ENCODE measurements at regions not wholly inside any gene's neighbourhood (a gene's known extent, or its start where the extent isn't known, plus 50 kb on each side); places are given as distances from the start of the nearest gene placed in this dataset.

- Histone ChIP-seq H2AFZ (ENCODE audit: low read depth) (no peak overlapping the region), H3K27me3 (ENCODE audit: insufficient read depth, low read depth) (no peaks in the 10 kb centered on the region), H3K79me2 (ENCODE audit: insufficient read depth, low read depth) (no peaks in the 10 kb centered on the region), H3K27ac (no peak overlapping the region), H3K4me2 (no peak overlapping the region), H3K36me3 (ENCODE audit: insufficient read depth) (no peaks in the 10 kb centered on the region), H3K4me1 (ENCODE audit: low read depth, poor library complexity, severe bottlenecking) (no peaks in the 10 kb centered on the region), H4K20me1 (ENCODE audit: insufficient read depth) (no peaks in the 10 kb centered on the region), H3K4me3 (IDR thresholded peaks at IDR 0.05; ENCODE audit: insufficient read depth, low read depth, low read length) (no peak overlapping the region), H3K9ac (no peak overlapping the region)
- TF ChIP-seq CTCF (conservative IDR thresholded peaks at IDR 0.05; ENCODE audit: low read depth, low read length), result no peak
Measured at GRCh38 chr3:187903697-187904096, 158.4 kb upstream of the BCL6 start.

GRCh38 chr3:187906416-187906815, 161.1 kb upstream of the BCL6 start:
- Histone ChIP-seq H3K36me3 (ENCODE audit: insufficient read depth) (no peaks in the 10 kb centered on the region), H3K9ac (no peak overlapping the region), H3K79me2 (ENCODE audit: insufficient read depth, low read depth) (no peaks in the 10 kb centered on the region), H3K4me3 (IDR thresholded peaks at IDR 0.05; ENCODE audit: insufficient read depth, low read depth, low read length) (no peak overlapping the region), H3K27ac (no peak overlapping the region), H3K4me2 (no peak overlapping the region), H4K20me1 (ENCODE audit: insufficient read depth) (no peaks in the 10 kb centered on the region), H3K4me1 (ENCODE audit: low read depth, poor library complexity, severe bottlenecking) (no peaks in the 10 kb centered on the region), H3K27me3 (ENCODE audit: insufficient read depth, low read depth) (no peaks in the 10 kb centered on the region), H2AFZ (ENCODE audit: low read depth) (no peak overlapping the region)
- no peak for TF ChIP-seq CTCF (conservative IDR thresholded peaks at IDR 0.05; ENCODE audit: low read depth, low read length)

- H3K9ac ChIP-seq, result no peak overlapping the region
- no peak for TF ChIP-seq CTCF (conservative IDR thresholded peaks at IDR 0.05; ENCODE audit: low read depth, low read length)
- H3K4me3 ChIP-seq (IDR thresholded peaks at IDR 0.05; ENCODE audit: insufficient read depth, low read depth, low read length), result no peak overlapping the region
- no peaks in the 10 kb centered on the region for H3K27me3 ChIP-seq (ENCODE audit: insufficient read depth, low read depth)
- H3K4me1 ChIP-seq (ENCODE audit: low read depth, poor library complexity, severe bottlenecking), result no peaks in the 10 kb centered on the region
- H2AFZ ChIP-seq (ENCODE audit: low read depth), result no peak overlapping the region
- H3K4me2 ChIP-seq, result no peak overlapping the region
- no peak overlapping the region for H3K27ac ChIP-seq
- no peaks in the 10 kb centered on the region for H3K79me2 ChIP-seq (ENCODE audit: insufficient read depth, low read depth)
- no peaks in the 10 kb centered on the region for H3K36me3 ChIP-seq (ENCODE audit: insufficient read depth)
- H4K20me1 ChIP-seq (ENCODE audit: insufficient read depth), result no peaks in the 10 kb centered on the region
Measured at GRCh38 chr3:187906920-187907319, 161.7 kb upstream of the BCL6 start.

GRCh38 chr3:187909866-187910265, 164.6 kb upstream of the BCL6 start:
- Histone ChIP-seq H4K20me1 (ENCODE audit: insufficient read depth) (no peaks in the 10 kb centered on the region), H3K9ac (no peak overlapping the region), H3K79me2 (ENCODE audit: insufficient read depth, low read depth) (no peaks in the 10 kb centered on the region), H3K4me3 (IDR thresholded peaks at IDR 0.05; ENCODE audit: insufficient read depth, low read depth, low read length) (no peak overlapping the region), H3K27ac (no peak overlapping the region), H3K36me3 (ENCODE audit: insufficient read depth) (no peaks in the 10 kb centered on the region), H2AFZ (ENCODE audit: low read depth) (no peak overlapping the region), H3K4me1 (ENCODE audit: low read depth, poor library complexity, severe bottlenecking) (no peaks in the 10 kb centered on the region), H3K27me3 (ENCODE audit: insufficient read depth, low read depth) (no peaks in the 10 kb centered on the region), H3K4me2 (no peak overlapping the region)
- no peak for TF ChIP-seq CTCF (conservative IDR thresholded peaks at IDR 0.05; ENCODE audit: low read depth, low read length)

GRCh38 chr3:187912007-187912406, 166.7 kb upstream of the BCL6 start:
- H3K27me3 ChIP-seq (ENCODE audit: insufficient read depth, low read depth), result no peaks in the 10 kb centered on the region
- TF ChIP-seq CTCF (conservative IDR thresholded peaks at IDR 0.05; ENCODE audit: low read depth, low read length), result no peak
- H3K36me3 ChIP-seq (ENCODE audit: insufficient read depth), result no peaks in the 10 kb centered on the region
- no peak overlapping the region for H3K4me2 ChIP-seq
- H4K20me1 ChIP-seq (ENCODE audit: insufficient read depth), result no peaks in the 10 kb centered on the region
- H2AFZ ChIP-seq (ENCODE audit: low read depth), result no peak overlapping the region
- no peak overlapping the region for H3K27ac ChIP-seq
- H3K79me2 ChIP-seq (ENCODE audit: insufficient read depth, low read depth), result no peaks in the 10 kb centered on the region
- no peak overlapping the region for H3K4me3 ChIP-seq (IDR thresholded peaks at IDR 0.05; ENCODE audit: insufficient read depth, low read depth, low read length)
- no peak overlapping the region for H3K9ac ChIP-seq
- no peaks in the 10 kb centered on the region for H3K4me1 ChIP-seq (ENCODE audit: low read depth, poor library complexity, severe bottlenecking)
